ENCODE measurements at regions not wholly inside any gene's neighbourhood (a gene's known extent, or its start where the extent isn't known, plus 50 kb on each side); places are given as distances from the start of the nearest gene placed in this dataset.

DNA sequence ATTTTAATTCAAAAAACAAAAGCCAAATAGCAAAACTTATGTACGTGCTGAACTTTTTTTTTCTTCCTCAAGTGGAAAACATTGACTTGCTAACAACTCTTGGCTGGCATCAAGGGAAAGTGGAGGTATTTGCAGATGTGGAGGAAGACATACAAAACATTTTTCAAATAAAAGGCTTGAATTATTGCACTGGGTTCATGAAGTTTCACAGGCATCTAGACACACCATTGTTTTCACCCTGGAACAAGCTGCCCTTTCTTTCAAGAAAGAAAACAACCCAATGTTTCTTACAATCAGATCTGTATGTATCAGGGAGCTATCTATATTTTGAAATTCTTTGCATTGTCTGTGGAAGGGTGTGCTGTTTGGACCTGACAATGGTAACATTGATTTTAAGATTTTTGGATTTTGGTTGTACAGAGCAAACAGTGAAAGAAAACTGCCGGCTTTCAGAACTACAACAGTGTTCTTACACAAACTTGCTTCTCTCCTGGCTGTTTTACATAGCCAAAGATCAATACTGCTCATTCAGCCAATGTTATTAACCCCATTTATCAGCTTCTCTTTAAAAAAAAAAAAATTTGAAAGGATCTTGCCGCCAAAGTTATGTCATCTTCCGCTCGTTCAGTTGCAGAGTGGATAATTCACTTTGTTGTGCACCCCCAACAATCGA lies 187.7 kb upstream of the FOXD3 start:
- Histone ChIP-seq H3K27ac (ENCODE audit: low read depth, low read length, severe bottlenecking) (peak overlapping the region; percentile 68), H3K4me3 (ENCODE audit: extremely low read depth, insufficient read depth, low read length, poor library complexity, severe bottlenecking) (no peak overlapping the region)
- 78 to 83% methylated on average over 2 to 6 of the region's 6 CpGs for WGBS, 2 experiments (ENCODE audit: insufficient coverage in 2 of 2)

DNA sequence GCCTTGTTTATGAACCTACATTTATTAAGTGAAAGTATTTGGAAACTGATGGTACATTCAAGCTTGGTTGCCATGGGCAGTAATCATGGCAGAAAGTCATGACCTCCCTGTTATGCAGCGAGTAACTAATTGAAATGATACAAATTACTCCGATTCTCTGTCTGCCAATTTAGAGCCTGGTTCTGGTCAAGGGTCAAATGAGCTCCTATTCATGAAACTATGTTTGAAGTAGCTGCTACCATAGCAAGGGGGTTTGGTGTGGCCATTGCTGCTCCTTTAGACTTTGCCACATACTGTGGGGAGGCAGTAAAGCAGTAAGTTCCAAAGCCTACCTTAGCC lies 187.2 kb upstream of the FOXD3 start:
- Histone ChIP-seq H3K4me3 (ENCODE audit: extremely low read depth, insufficient read depth, low read length, poor library complexity, severe bottlenecking) (no peak overlapping the region), H3K27ac (ENCODE audit: low read depth, low read length, severe bottlenecking) (peak overlapping the region; percentile 68), H3K4me1 (ENCODE audit: control insufficient read depth, insufficient read depth, low read length, poor library complexity, severe bottlenecking) (no peaks in the 10 kb centered on the region), H3K36me3 (ENCODE audit: control insufficient read depth, insufficient read depth, low read length) (no peaks in the 10 kb centered on the region), H3K9me3 (ENCODE audit: control insufficient read depth, low read length) (no peaks in the 10 kb centered on the region)
- WGBS, 2 experiments (ENCODE audit: insufficient coverage in 2 of 2): 59 to 65% methylated on average over 2 of the region's 2 CpGs

More for the DNA sequence above, 187.7 kb upstream of the FOXD3 start:
- no peaks in the 10 kb centered on the region for H3K36me3 ChIP-seq (ENCODE audit: control insufficient read depth, insufficient read depth, low read length)
- no peaks in the 10 kb centered on the region for H3K4me1 ChIP-seq (ENCODE audit: control insufficient read depth, insufficient read depth, low read length, poor library complexity, severe bottlenecking)
- H3K9me3 ChIP-seq (ENCODE audit: control insufficient read depth, low read length): no peaks in the 10 kb centered on the region

DNA sequence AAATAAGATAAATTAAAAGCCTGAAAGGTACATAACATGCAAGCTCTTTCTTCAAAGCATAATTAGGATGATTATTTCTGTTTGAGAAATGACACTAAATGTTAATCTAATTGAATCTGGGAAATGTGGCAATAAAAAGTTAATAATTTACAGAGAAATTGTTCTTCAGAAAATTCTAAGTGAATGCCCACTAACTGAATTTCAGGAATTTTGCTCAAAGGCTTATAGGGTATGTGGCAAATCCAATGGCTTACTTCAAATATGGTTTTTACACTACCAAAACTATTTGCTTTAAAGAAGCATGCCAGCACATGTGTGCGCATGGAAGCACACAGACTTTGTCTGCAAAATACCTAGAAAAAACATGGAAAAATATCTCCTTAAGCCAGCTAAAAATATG lies 186.6 kb upstream of the FOXD3 start:
- no peaks in the 10 kb centered on the region for H3K9me3 ChIP-seq (ENCODE audit: control insufficient read depth, low read length)
- no peaks in the 10 kb centered on the region for H3K4me1 ChIP-seq (ENCODE audit: control insufficient read depth, insufficient read depth, low read length, poor library complexity, severe bottlenecking)
- no CpG with 5 or more reads among the region's 1 CpG for WGBS, 2 experiments (ENCODE audit: insufficient coverage in 2 of 2)
- H3K36me3 ChIP-seq (ENCODE audit: control insufficient read depth, insufficient read depth, low read length): no peaks in the 10 kb centered on the region
- no peak overlapping the region for H3K27ac ChIP-seq (ENCODE audit: low read depth, low read length, severe bottlenecking)
- H3K4me3 ChIP-seq (ENCODE audit: extremely low read depth, insufficient read depth, low read length, poor library complexity, severe bottlenecking): no peak overlapping the region

DNA sequence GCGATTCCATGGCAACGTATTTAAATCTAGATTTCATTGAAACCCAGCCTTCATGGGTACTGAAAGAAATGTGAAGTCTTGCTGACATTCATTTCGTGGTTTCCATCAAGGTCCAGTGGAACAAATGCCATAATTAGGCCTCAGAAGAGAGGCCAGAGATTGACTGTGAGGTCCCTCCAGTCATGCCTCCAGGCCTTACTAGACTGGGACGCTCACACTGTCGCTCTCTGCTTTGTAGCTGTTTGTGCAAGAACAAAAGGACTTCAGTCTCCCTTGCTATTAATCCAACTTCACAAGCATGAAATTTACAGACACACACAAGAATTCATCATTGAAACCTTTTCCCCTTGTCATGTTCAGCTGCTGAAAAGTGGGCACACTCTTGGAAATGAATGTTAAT lies 180.4 kb upstream of the FOXD3 start:
- 85 to 93% methylated on average over 5 of the region's 5 CpGs for WGBS, 2 experiments (ENCODE audit: insufficient coverage in 2 of 2)
- Histone ChIP-seq H3K9me3 (ENCODE audit: control insufficient read depth, low read length) (no peaks in the 10 kb centered on the region), H3K4me1 (ENCODE audit: control insufficient read depth, insufficient read depth, low read length, poor library complexity, severe bottlenecking) (no peaks in the 10 kb centered on the region), H3K27ac (ENCODE audit: low read depth, low read length, severe bottlenecking) (no peak overlapping the region), H3K36me3 (ENCODE audit: control insufficient read depth, insufficient read depth, low read length) (no peaks in the 10 kb centered on the region), H3K4me3 (ENCODE audit: extremely low read depth, insufficient read depth, low read length, poor library complexity, severe bottlenecking) (no peak overlapping the region)

DNA sequence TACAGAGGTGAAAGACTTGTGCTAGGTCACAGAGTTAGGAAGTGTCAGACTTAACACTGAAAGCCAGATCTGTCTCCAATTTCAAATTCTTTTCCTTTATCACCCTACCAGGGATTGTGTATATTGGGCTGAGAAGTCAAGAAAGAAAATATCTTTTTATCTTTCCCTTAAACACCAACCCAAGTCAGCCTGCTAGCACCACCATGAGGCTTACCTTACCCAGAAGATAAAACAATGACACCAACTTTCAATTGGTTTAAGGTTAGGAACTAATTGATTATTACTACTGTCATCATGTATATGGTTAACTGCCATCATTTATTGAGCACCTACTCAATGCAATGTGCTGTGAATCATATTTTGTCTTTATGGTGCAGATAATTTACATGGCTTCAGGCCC lies 178.9 kb upstream of the FOXD3 start:
- Histone ChIP-seq H3K4me1 (ENCODE audit: control insufficient read depth, insufficient read depth, low read length, poor library complexity, severe bottlenecking) (no peaks in the 10 kb centered on the region), H3K9me3 (ENCODE audit: control insufficient read depth, low read length) (no peaks in the 10 kb centered on the region), H3K4me3 (ENCODE audit: extremely low read depth, insufficient read depth, low read length, poor library complexity, severe bottlenecking) (no peak overlapping the region), H3K27ac (ENCODE audit: low read depth, low read length, severe bottlenecking) (no peak overlapping the region), H3K36me3 (ENCODE audit: control insufficient read depth, insufficient read depth, low read length) (no peaks in the 10 kb centered on the region)

DNA sequence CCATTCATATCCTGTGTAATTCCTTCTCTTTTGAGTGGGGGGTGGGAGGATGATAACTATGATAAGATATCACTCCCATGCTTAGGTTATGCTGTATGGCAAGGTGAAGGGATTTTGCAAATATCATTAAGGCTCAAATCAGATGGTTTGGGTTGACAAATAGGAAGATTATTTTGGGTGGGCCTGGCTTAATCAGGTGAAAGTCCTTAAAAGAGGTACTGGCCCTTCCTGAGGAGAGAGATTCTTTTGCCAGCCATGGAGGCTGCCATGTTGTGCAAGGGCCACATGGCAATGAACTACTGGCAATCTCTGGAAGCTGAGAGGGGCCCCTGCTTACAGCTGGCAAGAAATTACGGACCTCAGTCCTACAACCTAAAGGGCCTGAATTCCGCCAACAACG lies 174.6 kb upstream of the FOXD3 start:
- WGBS, 2 experiments (ENCODE audit: insufficient coverage in 2 of 2): 94 to 100% methylated on average over 2 to 3 of the region's 3 CpGs
- no peak overlapping the region for H3K4me3 ChIP-seq (ENCODE audit: extremely low read depth, insufficient read depth, low read length, poor library complexity, severe bottlenecking)
- no peak overlapping the region for H3K27ac ChIP-seq (ENCODE audit: low read depth, low read length, severe bottlenecking)
- H3K36me3 ChIP-seq (ENCODE audit: control insufficient read depth, insufficient read depth, low read length): no peaks in the 10 kb centered on the region
- H3K9me3 ChIP-seq (ENCODE audit: control insufficient read depth, low read length): no peaks in the 10 kb centered on the region
- no peaks in the 10 kb centered on the region for H3K4me1 ChIP-seq (ENCODE audit: control insufficient read depth, insufficient read depth, low read length, poor library complexity, severe bottlenecking)

DNA sequence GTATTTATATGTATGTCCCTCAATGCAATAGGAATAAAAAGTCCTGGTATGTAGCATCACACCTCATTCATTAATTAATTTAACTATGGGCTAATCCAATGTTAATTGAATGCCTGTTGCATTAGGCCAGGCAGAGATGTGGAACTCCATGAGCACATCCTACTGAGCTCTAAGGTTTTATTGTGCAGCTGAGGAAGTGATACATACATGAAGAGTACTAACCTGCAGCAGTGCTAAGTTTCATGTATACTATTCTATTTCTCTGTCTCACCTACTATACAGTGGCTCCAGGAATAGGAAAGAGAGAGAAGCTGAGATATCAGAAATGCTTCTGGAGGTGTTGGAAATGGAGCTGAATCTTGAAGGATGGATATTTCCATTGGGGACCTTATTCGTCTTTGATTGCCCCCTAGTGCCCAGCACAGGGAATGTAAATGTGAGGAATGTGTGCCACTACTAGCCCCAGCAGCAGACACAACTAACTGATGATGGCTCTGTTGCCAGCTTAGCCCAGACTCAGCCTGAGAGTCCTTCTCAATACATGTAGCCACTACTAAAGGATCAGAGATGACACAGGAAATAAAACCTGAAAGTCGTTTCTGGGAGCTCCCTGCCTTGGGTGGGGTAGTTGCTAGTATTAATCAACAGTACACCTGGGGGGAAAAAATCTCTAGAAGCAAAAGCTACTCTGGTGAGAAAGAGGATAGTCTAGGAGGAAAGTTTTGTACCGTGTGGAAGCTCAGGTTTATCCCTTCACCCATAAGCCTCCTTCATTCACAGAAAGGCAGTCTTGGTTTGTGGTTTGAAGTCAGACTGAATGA lies 173.3 kb upstream of the FOXD3 start:
- no peaks in the 10 kb centered on the region for H3K4me1 ChIP-seq (ENCODE audit: control insufficient read depth, insufficient read depth, low read length, poor library complexity, severe bottlenecking)
- H3K9me3 ChIP-seq (ENCODE audit: control insufficient read depth, low read length): no peaks in the 10 kb centered on the region
- no peaks in the 10 kb centered on the region for H3K36me3 ChIP-seq (ENCODE audit: control insufficient read depth, insufficient read depth, low read length)
- WGBS, 2 experiments (ENCODE audit: insufficient coverage in 2 of 2): 0% methylated on average over 1 of the region's 3 CpGs; no CpG with 5 or more reads in 1 of the 2 experiments
- no peak overlapping the region for H3K4me3 ChIP-seq (ENCODE audit: extremely low read depth, insufficient read depth, low read length, poor library complexity, severe bottlenecking)
- H3K27ac ChIP-seq (ENCODE audit: low read depth, low read length, severe bottlenecking): no peak overlapping the region

DNA sequence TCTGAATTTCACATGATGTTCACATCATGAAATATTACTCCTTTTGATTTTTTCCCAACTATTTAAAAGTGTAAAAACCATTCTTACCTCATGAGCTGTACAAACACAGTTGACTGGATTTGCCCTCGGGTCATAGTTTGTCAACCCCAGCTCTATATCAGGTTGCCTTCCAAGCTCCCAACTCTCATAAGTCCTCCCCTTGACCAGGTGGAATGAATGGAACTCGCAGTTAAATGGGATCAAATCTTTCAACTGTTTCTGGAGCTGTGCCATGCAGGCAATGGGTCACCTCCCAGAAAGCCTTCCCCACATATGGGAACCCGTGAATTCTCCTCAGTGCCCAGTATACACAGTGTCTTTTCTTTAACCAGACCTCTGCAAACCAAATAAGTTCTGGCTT lies 169.8 kb upstream of the FOXD3 start:
- H3K4me3 ChIP-seq (ENCODE audit: extremely low read depth, insufficient read depth, low read length, poor library complexity, severe bottlenecking): no peak overlapping the region
- H3K27ac ChIP-seq (ENCODE audit: low read depth, low read length, severe bottlenecking): no peak overlapping the region
- 88 to 100% methylated on average over 2 of the region's 3 CpGs for WGBS, 2 experiments (ENCODE audit: insufficient coverage in 2 of 2)
- H3K4me1 ChIP-seq (ENCODE audit: control insufficient read depth, insufficient read depth, low read length, poor library complexity, severe bottlenecking): no peaks in the 10 kb centered on the region
- no peaks in the 10 kb centered on the region for H3K9me3 ChIP-seq (ENCODE audit: control insufficient read depth, low read length)
- H3K36me3 ChIP-seq (ENCODE audit: control insufficient read depth, insufficient read depth, low read length): no peaks in the 10 kb centered on the region

DNA sequence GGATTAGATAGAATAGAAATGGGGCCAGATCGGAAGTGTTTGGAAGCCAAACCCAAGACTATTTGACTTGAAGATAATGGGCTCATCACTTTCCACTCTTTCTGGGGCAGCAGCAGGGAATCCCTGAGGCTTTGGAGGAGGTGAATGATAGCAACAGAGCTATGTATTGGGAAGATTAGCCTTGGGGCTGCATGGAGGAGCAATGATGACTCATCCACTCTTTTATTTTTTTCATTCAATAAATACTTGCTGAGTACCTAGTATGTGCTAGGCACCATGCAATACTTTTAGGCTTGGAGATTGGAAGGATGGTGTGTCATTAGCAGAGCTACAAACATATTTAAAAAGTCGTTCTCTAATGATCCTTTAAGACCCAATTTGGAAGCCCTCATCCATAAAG lies 166.9 kb upstream of the FOXD3 start:
- H3K4me3 ChIP-seq (ENCODE audit: extremely low read depth, insufficient read depth, low read length, poor library complexity, severe bottlenecking): no peak overlapping the region
- H3K27ac ChIP-seq (ENCODE audit: low read depth, low read length, severe bottlenecking): no peak overlapping the region
- no peaks in the 10 kb centered on the region for H3K4me1 ChIP-seq (ENCODE audit: control insufficient read depth, insufficient read depth, low read length, poor library complexity, severe bottlenecking)
- H3K36me3 ChIP-seq (ENCODE audit: control insufficient read depth, insufficient read depth, low read length): no peaks in the 10 kb centered on the region
- 93 to 100% methylated on average over 1 to 2 of the region's 2 CpGs for WGBS, 2 experiments (ENCODE audit: insufficient coverage in 2 of 2)
- H3K9me3 ChIP-seq (ENCODE audit: control insufficient read depth, low read length): no peaks in the 10 kb centered on the region

DNA sequence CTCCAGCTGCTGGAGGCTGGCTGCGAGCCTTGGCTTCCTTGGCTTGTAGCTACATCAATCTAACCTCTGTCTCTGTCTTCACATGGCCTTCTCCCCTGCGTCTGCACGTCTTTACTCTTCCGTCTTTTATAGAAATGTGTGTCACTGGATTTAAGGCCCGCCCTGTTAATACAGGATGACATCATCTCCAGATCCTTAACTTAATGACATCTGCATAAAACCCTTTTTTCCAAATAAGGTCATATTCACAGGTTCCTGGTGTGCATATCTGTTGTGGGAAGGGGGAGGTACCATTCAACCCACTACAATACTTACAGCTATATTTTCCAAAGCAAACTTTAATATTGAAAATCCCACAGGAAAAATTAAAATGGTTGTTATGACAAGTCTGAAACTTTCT lies 165.3 kb upstream of the FOXD3 start:
- Histone ChIP-seq H3K27ac (ENCODE audit: low read depth, low read length, severe bottlenecking) (no peak overlapping the region), H3K9me3 (ENCODE audit: control insufficient read depth, low read length) (no peaks in the 10 kb centered on the region), H3K4me1 (ENCODE audit: control insufficient read depth, insufficient read depth, low read length, poor library complexity, severe bottlenecking) (no peaks in the 10 kb centered on the region), H3K4me3 (ENCODE audit: extremely low read depth, insufficient read depth, low read length, poor library complexity, severe bottlenecking) (no peak overlapping the region), H3K36me3 (ENCODE audit: control insufficient read depth, insufficient read depth, low read length) (no peaks in the 10 kb centered on the region)
- WGBS, 2 experiments (ENCODE audit: insufficient coverage in 2 of 2): 95 to 98% methylated on average over 4 to 5 of the region's 5 CpGs

DNA sequence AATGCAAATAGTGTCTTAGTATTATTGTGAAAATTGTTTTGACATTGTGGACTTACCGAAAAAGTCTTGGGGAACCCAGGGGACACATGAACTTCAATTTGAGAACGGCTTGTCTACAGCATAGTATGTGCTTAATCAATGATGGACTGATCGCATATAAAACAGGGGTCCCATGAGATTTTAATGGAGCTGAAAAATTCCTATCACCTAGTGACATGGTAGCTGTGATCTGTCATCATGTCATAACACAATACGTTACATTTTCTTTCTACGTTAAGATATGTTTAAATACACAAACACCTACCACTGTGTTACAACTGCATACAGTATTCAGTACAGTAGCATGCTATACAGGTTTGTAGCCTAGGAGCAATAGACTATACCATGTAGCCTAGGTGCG lies 153.3 kb upstream of the FOXD3 start:
- H3K9me3 ChIP-seq (ENCODE audit: control insufficient read depth, low read length): no peaks in the 10 kb centered on the region
- H3K36me3 ChIP-seq (ENCODE audit: control insufficient read depth, insufficient read depth, low read length): no peaks in the 10 kb centered on the region
- 97 to 98% methylated on average over 3 of the region's 6 CpGs for WGBS, 2 experiments (ENCODE audit: insufficient coverage in 2 of 2)
- no peak overlapping the region for H3K27ac ChIP-seq (ENCODE audit: low read depth, low read length, severe bottlenecking)
- H3K4me3 ChIP-seq (ENCODE audit: extremely low read depth, insufficient read depth, low read length, poor library complexity, severe bottlenecking): no peak overlapping the region
- H3K4me1 ChIP-seq (ENCODE audit: control insufficient read depth, insufficient read depth, low read length, poor library complexity, severe bottlenecking): no peaks in the 10 kb centered on the region
